CD4-positive, alpha-beta T cell treated with Interleukin-6 for 4 hours (primary cell): ENCODE measurements at regions not wholly inside any gene's neighbourhood (a gene's known extent, or its start where the extent isn't known, plus 50 kb on each side); places are given as distances from the start of the nearest gene placed in this dataset.
"Not testable (repeated sequence)": the region's sequence is repeated elsewhere in the genome, so short reads cannot be mapped to it uniquely, and the experiment has no call there.

Source experiments
- DNase-seq: peaks from one replicate; pipeline ENCODE4 v3.0.0-alpha.2; 2020; ENCODE audit warnings: mixed read lengths

GRCh38 chr5:130436430-130436829 lies 532.2 kb downstream of the CHSY3 start:
- no peak for DNase-seq

- no peak for DNase-seq
Observed at GRCh38 chr5:130427222-130427955, 523.1 kb downstream of the CHSY3 start.

- no peak for DNase-seq
Observed at GRCh38 chr5:130425424-130425823, 521.2 kb downstream of the CHSY3 start.

- DNase-seq: no peak
Observed at GRCh38 chr5:130424341-130424740, 520.1 kb downstream of the CHSY3 start.

- no peak for DNase-seq
Observed at GRCh38 chr5:130402906-130403305, 498.6 kb downstream of the CHSY3 start.

- DNase-seq: no peak
Observed at GRCh38 chr5:130400091-130400490, 495.8 kb downstream of the CHSY3 start.

- no peak for DNase-seq
Observed at GRCh38 chr5:130398825-130399224, 494.6 kb downstream of the CHSY3 start.

GRCh38 chr5:130397727-130398126 lies 493.5 kb downstream of the CHSY3 start:
- DNase-seq: not testable (repeated sequence)

GRCh38 chr5:130397132-130397531 lies 492.9 kb downstream of the CHSY3 start:
- DNase-seq: no peak

GRCh38 chr5:130391727-130392264 lies 487.5 kb downstream of the CHSY3 start:
- not testable (repeated sequence) for DNase-seq

GRCh38 chr5:130386155-130386554 lies 481.9 kb downstream of the CHSY3 start:
- DNase-seq: no peak

- DNase-seq: no peak
Observed at GRCh38 chr5:130385656-130386055, 481.4 kb downstream of the CHSY3 start.

GRCh38 chr5:130365956-130366355 lies 461.7 kb downstream of the CHSY3 start:
- DNase-seq: no peak

GRCh38 chr5:130350131-130350530 lies 445.9 kb downstream of the CHSY3 start:
- no peak for DNase-seq

GRCh38 chr5:130337179-130337888 lies 433.1 kb downstream of the CHSY3 start:
- DNase-seq: no peak

GRCh38 chr5:130335117-130335516 lies 430.9 kb downstream of the CHSY3 start:
- DNase-seq: no peak

GRCh38 chr5:130333089-130333488 lies 428.8 kb downstream of the CHSY3 start:
- no peak for DNase-seq

GRCh38 chr5:130331332-130331731 lies 427.1 kb downstream of the CHSY3 start:
- no peak for DNase-seq

GRCh38 chr5:130324953-130325671 lies 420.8 kb downstream of the CHSY3 start:
- DNase-seq: no peak

- no peak for DNase-seq
Observed at GRCh38 chr5:130323804-130324454, 419.7 kb downstream of the CHSY3 start.

- no peak for DNase-seq
Observed at GRCh38 chr5:130321931-130322330, 417.7 kb downstream of the CHSY3 start.

- DNase-seq: no peak
Observed at GRCh38 chr5:130316971-130317680, 412.9 kb downstream of the CHSY3 start.
